GM19023 (cell line): ENCODE measurements at regions not wholly inside any gene's neighbourhood (a gene's known extent, or its start where the extent isn't known, plus 50 kb on each side); places are given as distances from the start of the nearest gene placed in this dataset.
"Not testable (repeated sequence)": the region's sequence is repeated elsewhere in the genome, so short reads cannot be mapped to it uniquely, and the experiment has no call there.

Source experiments
- ATAC-seq: cut with Tn5 transposase; IDR thresholded peaks from one replicate; pipeline ENCODE4 v1.9.1; 2021; ENCODE audit warnings: mild to moderate bottlenecking, moderate library complexity; ENCODE audit not compliant: unreplicated experiment

DNA sequence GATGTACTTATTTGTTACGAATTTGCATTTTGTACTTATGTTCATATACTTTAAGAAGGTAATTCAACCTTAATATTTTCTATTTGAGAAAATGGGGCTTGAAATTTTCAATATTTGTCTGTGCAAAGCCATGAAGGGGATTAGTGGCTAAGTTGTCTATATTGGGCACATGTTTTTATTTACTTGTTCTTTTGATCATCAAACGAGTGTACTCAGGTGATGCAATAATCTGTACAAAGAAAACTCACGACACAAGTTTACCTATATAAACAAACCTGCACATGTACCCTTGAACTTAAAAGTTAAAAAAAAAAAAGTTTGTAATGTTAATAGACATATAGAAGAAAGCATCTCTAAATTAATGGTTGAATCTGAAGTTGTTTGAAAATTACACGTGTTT is 658.9 kb upstream of the SYT4 start:
- no peak for ATAC-seq

DNA sequence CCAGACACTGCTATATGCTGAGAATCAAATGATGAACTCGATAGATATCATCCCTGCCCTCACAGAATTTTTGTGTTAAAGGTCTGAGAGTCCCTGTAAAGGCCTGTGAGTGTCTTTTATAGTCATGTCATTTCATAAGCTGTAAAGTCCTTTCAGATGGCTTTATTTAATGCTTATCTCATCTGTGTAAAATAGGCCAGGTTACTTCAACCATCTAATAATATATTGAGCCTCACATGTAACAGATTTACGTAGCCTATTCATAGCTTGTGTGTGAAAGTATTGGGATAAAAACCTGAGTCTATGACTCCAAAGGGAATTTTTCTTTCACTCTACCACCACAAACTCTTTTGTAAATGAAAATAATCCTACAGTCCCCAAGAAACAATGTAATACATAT is 672.0 kb upstream of the SYT4 start:
- ATAC-seq: no peak

DNA sequence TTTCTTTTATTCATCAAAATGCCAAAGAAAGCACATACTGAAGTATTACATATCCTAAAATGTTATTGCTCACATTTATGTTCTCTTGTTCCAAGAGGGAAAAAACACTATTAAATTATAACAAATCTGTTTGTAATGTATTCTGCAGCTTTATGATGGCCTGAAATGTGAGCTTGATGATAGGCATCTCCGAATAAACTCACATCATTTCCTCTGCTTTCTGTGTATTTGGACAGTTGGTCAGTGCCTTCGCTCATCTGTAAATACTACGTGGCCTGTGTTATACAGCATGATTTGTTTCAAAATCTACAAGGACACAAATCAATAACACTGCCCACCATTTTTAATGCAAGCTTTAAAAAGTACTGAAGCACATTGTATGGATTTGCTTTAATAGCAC is 672.8 kb upstream of the SYT4 start:
- no peak for ATAC-seq

DNA sequence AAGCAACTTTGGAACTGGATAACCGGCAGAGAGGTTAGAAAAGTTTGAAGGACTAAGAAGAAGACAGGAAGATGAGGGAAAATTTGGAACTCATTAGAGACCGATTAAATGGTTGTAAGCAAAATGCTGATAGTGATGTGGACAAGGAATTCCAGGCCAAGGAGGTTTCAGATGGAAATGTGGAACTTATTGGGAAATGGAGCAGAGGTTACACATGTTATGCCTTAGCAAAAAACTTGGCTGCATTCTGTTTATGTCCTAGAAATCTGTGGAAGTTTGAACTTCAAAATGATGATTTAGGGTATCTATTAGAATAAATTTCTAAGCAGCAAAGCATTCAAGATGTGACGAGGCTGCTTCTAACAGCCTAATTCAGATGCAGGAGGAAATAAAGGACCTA is 675.1 kb upstream of the SYT4 start:
- no peak for ATAC-seq

DNA sequence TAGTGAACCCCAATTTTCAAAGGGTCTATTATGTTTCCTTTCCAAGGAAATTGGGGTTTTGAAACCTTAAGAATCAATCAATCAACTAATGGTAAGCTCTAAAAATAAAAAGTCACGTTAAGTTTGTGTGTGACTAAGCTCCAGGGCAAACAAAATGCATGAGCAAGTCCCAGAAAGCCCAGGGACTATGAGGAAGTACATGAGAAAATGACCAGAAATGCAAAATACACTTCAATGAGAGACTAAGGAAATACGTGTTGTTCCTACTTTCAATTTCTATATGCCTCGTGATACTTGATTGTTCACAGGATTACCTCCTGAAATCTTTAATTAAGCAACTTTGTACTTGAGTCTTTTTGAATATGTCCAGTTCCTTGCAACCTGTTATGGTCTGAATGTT is 684.4 kb upstream of the SYT4 start:
- ATAC-seq: no peak

DNA sequence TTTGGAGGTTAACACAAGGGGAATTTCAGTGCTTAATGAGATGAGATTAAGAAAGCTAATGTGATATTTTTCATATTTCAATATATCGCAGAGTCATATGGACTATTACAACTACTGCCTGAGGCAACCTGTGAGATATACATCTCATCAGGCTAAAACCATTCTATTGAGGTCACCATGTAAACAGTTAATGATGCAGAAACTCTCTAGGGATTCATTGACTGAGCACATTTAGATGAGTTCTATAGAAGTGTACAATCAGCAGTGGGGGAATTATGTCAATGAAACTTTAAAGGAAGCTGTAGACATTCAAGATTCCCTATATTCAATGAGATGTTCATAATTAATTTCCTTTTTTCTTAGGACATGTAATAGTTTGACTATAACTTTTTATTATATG is 687.4 kb upstream of the SYT4 start:
- ATAC-seq: no peak

DNA sequence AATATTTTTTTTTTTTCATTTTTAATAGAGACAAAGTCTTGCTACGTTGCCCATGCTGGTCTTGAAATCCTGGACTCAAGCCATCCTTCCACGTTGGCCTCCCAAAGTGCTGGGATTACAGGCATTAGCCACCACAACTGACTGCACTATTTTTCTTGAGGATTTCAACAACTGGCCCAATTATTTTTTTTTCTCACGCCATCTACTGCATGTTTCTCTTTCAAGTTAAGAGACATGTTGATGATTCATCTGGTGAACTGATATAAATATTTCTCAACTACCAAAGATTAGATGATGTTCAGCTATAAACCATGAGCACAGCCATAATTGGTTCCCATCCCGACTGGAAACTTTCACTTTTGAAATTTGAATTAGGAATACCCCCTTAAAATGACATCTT is 688.4 kb upstream of the SYT4 start:
- no peak for ATAC-seq

DNA sequence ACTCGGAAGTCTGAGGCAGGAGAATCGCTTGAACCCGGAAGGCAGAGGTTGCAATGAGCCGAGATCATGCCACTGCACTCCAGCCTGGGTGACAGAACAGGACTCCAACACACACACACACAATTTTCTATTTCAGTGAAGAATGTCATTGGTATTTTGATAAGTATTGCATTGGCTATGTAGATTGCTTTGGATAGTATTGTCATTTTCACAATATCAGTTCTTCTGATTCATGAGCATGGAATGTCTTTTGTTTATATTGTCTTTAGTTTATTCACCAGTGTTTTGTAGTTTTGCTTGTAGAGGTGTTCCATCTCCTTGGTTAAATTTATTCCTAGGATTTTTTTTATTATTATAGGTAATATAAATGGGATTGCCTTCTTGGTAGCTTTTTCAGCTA is 693.4 kb upstream of the SYT4 start:
- no peak for ATAC-seq

DNA sequence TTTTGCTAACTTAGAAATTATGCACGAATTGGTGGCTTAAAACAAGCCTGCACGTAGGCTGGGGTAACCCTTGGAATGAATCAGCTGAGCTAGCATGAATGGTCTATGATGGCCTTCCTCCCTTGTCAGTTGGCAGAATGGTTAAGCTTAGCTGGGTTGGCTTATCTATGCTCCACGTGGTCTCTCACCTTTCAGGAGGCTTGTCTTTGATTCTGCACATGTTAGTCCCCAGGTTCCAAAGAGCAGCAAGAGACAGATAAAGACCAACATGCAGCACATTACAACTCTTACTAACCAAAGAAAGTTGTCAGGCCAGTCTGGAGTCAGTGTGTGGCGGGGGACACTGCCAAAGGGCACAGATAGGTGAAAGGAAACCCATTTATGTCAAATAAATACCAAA is 700.9 kb upstream of the SYT4 start:
- ATAC-seq: no peak

DNA sequence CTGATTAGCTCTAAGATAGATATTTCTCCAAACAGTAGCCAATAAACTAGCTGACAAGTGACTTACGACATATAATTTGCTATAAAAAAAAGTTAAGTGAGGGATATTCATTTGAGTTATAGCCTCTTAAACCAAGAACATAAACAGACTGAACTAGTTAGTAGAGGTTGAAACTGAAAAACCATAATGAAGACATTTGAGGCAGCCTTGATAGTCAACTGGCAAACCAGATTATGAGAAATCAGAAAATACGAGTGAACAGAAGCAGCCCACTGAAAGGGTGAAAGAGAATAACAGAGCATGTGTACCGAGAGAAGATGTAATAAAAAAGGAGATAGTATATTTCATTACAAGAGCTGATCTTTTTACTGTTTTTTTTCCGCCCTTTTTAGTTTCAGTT is 698.1 kb upstream of the SETBP1 start:
- ATAC-seq: no peak

DNA sequence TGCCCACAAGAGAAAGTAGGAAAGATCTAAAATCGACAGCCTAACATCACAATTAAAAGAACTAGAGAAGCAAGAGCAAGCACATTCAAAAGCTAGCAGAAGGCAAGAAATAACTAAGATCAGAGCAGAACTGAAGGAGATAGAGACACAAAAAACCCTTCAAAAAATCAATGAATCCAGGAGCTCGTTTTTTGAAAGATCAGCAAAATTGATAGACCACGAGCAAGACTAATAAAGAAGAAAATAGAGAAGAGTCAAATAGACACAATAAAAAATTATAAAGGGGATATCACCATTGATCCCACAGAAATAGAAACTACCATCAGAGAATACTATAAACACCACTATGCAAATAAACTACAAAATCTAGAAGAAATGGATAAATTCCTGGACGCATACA is 693.6 kb upstream of the SETBP1 start:
- ATAC-seq: not testable (repeated sequence)

DNA sequence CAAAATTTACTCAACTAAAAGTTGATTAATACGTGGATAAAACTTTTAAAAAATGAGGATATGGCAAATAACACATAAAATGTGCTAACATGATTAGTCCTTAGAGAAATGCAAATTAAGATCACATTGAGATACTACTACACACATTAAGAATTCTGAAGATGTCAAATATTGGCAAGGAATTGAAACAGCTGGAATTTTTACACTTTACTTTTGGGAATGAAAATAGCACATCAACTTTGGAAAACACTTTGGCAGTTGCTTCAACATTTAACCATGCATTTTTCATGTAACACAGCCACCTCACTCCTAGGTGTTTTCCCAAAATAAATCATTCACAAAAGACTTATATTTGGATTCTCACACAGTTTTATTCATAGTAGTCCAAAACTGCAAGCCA is 687.9 kb upstream of the SETBP1 start:
- ATAC-seq: no peak

DNA sequence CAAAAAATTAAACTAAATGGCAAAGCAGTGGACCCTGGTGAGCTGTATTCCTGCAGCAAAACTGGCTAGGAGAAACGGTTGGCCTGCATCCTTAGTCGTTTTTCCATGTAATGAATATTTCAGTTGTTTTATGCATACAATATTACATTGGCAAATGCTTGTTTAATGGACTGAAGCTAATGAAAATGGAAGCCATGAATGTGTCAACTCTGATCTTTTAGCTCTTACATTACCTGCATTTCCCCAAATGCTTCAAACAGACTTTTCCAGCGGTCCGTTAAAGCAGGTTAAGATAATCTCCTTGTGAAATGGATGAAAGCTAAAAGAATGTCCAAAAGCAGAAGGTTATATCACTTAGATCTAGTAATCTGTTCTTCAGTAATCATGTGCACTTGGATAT is 686.3 kb upstream of the SETBP1 start:
- no peak for ATAC-seq

DNA sequence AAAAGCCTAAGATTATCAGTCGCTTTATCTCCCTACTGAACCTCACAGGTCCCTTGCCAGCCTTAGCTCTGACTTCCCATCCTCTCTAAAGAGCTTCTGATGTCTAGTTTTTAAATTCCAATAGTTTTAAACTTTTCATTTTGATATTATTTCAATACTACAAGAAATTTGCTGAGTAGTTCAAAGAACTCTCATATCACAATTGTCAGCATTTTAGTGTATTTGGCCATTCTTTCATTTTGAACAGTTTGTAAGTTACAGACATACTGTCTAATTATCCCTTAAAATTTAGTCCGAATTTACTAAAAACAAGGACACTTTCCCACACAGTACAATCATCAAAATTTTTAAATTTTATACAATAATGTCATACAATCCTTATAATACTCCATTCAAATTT is 666.8 kb upstream of the SETBP1 start:
- no peak for ATAC-seq

DNA sequence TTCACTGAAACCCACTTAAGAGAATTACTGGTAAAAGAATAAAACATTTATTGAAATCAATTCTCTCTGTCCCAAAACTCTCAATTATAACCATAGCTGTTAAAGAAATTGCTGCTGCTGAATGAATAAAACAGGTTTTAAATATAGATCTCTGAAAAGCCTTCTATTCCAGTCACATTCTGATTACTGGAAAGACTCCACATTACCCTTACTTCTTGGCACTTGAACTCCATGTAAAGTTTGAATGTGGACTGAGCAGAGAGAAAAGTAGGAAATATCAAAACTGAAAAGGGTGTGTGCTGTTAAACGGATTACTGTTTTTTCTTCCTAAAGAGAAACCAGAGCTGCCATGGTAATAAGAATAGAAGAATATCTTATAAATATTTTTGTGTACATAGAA is 655.3 kb upstream of the SETBP1 start:
- ATAC-seq: no peak

DNA sequence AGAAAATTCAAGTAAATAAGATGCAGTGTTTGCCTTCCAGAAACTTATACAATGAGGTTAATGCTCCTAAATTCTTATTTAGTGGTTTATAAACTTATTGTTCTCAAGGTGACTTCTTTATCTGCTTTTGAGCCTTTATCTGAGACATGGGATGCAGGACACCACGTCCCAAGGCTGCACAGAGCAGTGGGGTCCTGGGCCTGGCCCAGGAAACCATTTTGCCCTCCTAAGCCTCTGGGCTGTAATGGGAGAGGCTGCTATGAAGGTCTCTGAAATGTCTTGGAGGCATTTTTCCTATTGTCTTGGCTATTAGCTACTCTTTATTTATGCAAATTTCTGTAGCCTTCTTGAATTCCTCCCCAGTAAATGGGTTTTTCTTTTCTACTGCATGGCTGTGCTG is 652.6 kb upstream of the SETBP1 start:
- no peak for ATAC-seq

DNA sequence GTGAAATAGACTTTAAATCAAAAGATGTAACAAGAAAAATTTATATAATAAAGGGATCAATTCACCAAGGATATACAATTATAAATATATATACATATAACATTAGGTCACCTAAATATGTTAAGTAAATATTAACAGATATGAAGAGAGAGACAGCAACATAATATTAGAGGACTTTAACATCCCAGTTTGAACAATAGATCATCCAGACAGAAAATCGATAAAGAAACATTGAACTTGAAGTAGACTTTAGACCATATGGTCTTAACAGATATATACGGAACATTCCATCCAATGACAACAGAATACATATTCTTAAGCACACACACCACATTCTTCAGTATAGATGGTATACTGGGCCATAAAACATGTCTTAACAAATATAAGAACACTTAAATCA is 649.6 kb upstream of the SETBP1 start:
- ATAC-seq: no peak

DNA sequence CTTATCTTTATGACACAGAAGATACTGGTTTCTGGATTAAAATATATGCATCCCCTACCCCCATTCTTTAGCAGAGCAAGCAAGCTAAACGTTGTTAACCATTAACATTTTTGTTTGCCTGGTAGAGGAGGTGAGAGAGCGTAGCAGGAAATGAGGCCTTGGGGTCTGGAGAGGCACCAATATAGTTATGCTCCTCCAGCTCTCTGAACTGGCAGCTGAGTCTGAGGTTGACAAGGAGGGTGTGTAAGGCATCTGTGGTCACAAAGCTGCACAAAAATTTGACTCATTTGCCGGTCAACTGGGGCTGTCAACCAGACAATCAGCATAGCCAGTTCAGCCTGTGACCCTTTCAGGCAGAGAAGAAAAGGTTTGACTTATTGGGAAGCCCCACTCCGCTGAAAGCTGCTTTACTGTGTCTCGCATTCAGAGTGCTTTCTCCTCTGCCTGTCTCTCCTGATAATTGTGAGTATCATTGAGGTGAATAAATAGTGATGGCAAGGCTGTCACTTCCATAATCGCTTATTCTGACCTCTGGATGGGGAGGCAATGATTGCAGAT is 647.5 kb upstream of the SETBP1 start:
- peak; percentile 50 for ATAC-seq

DNA sequence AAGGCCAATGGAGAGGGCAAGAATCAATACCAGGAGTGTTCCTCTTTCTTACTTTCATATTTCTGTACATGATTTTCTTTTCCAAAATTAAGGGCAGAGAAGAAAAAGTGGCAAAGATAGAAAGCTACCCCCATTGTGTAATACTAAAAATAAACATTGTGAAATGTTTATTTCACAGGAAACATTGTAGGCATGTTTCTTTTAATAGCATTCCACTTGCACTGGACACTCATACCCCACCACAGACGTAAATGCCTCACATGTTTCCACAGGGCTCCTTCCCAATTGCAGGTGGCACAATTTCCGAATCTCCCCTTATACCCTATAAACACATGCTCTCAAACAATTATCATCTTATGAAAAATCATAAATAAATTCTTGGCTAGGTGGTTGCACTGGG is 645.1 kb upstream of the SETBP1 start:
- ATAC-seq: no peak

DNA sequence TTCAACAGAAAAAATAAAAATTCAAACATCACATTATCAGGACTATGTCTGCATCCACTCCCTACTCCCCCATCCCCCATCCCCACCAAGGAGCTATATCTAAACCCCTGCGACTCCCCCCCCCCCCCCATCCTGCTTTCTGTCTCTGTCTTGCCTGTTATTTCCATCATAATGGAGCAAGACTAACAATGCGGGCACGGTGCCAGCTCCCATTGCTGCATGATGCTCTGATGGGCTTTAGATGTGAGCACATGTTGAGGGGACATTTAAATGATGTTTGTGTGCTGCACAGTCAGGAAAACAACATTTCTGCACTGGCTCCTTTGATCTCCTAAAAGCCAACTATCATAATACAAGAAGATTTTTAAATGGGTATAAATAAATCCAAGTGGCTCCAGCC is 644.2 kb upstream of the SETBP1 start:
- ATAC-seq: no peak

DNA sequence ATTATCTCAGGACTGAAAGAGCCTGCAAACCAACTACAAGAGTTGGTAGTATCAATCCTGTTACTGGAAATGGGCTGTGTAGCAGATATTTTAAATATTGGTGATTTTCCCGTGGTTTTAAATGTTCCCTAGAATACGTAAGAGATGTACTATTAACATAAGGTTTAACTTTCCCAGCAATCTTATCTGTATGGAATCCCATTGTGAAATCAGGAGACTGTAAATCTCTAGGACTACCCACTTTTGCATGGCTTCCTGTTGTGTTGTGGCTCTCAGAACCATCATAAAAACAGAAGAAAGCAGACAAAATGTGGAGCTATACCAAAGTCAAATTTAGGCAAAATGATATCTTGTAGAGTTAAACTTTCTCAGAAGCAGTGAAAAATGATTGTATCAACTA is 641.5 kb upstream of the SETBP1 start:
- no peak for ATAC-seq

DNA sequence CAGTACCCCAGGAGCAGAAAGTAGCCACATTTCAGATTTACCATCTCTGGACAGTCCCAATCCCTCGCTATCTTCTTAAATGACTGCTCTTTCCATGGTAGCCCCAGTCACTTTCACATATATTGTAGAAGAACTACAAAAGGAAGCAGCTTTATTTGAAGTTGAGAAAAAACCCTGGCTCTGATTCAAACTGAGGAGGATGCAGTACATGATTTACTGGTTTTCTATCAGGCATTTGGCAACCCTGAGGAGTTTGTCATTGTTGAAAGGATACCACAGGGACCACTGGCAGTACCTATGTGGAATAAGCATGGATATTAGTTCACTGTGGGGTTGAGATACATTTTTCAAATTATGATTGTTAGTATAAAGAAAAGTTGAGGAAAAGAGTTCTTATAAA is 640.9 kb upstream of the SETBP1 start:
- no peak for ATAC-seq

DNA sequence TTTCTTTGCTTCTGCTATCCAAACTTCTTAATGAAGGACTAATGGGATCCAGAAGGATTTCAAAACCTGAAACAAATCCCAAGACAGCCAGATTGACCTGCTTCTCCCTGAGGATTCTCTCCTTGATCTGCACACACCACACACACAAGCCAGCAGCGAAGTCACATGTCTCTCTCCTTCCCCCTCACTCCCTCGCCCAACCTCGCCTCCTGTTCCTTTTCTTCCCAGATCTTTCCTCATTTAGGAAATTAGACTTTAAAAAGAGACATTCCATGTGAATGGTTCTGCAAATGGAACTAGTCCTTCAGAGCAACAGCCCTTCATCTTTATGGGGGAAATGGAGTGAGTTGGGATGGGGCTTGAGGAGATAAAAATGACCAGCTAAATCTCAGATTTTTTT is 639.1 kb upstream of the SETBP1 start:
- ATAC-seq: no peak

DNA sequence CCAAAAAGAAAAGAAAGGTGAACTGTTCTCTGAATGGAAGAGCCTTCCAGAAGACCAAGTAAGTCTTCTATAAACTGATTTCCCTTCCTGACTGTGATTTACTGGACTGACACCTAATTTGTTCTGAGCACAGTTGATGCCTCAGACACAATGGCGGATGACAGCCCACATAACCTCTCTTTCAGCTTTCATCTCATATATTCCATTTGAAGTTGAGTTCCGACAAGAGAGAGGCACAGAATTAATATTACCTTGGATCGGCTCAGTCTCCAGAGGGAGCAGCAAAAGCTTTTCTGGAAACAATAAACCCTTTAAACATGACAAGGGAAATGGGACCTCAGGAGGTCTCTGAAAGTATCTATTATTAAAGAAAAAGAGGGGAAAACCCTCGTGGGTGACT is 638.7 kb upstream of the SETBP1 start:
- ATAC-seq: no peak
